Lung (tissue), 11 donors: ENCODE measurements at regions not wholly inside any gene's neighbourhood (a gene's known extent, or its start where the extent isn't known, plus 50 kb on each side); places are given as distances from the start of the nearest gene placed in this dataset.
A peak's percentile ranks its signal among the peaks of the same experiment; 100 is the strongest.

ENCODE experiments used
- ATAC-seq: fragments of 200-7000 bp; cut with Tn5 transposase; one replicate; pipeline ENCODE4 v1.9.1; 2020; ENCODE audit warnings: moderate number of reproducible peaks; ENCODE audit not compliant: insufficient read depth, low FRiP score
- DNase-seq, 3 donors: peaks; one replicate each; pipeline ENCODE4 v3.0.0-alpha.2; 2013 to 2017
- H3K27ac ChIP-seq, 2 donors: one replicate each; pipeline ENCODE4 v1.5.1; 2013; ENCODE audit warnings: mild to moderate bottlenecking in 2 of 2, moderate library complexity in 2 of 2, control low read depth in 1 of 2, inconsistent platforms in 1 of 2, low read depth in 1 of 2, low read length in 1 of 2
- H3K27me3 ChIP-seq, 3 donors: one replicate each; pipeline ENCODE4 v1.5.1; 2013; ENCODE audit warnings: low read length in 2 of 3; ENCODE audit not compliant: control insufficient read depth in 3 of 3, insufficient read depth in 3 of 3
- H3K36me3 ChIP-seq, 4 donors: one replicate each; pipeline ENCODE4 v1.5.1; 2013; ENCODE audit warnings: low read length in 4 of 4, mild to moderate bottlenecking in 1 of 4, moderate library complexity in 1 of 4; ENCODE audit not compliant: control insufficient read depth in 4 of 4, insufficient read depth in 4 of 4
- H3K4me1 ChIP-seq, 5 donors: one replicate each; pipeline ENCODE4 v1.5.1; 2013; ENCODE audit warnings: low read length in 5 of 5, mild to moderate bottlenecking in 2 of 5, moderate library complexity in 1 of 5; ENCODE audit not compliant: control insufficient read depth in 5 of 5, insufficient read depth in 5 of 5
- H3K4me3 ChIP-seq: one replicate; pipeline ENCODE4 v1.5.1; 2013; ENCODE audit warnings: mild to moderate bottlenecking, control low read depth, moderate library complexity
- H3K9ac ChIP-seq, 2 donors: one replicate each; pipeline ENCODE4 v1.5.1; 2013; ENCODE audit warnings: low read length in 2 of 2, control low read depth in 1 of 2; ENCODE audit not compliant: insufficient read depth in 1 of 2
- H3K9me3 ChIP-seq, 4 donors: one replicate each; pipeline ENCODE4 v1.5.1; 2013; ENCODE audit warnings: low read length in 3 of 4, mild to moderate bottlenecking in 1 of 4, moderate library complexity in 1 of 4; ENCODE audit not compliant: control insufficient read depth in 4 of 4, insufficient read depth in 3 of 4
- CTCF ChIP-seq: IDR thresholded peaks from 2 replicates; pipeline ENCODE4 v1.5.1; 2012; ENCODE audit warnings: mild to moderate bottlenecking; ENCODE audit errors: control extremely low read depth, extremely low read depth
- WGBS, 2 donors: extraction: QIAGEN DNeasy Blood & Tissue Kit; methylation state at CpG; one replicate each; pipeline ENCODE4 v1.1.7; 2013; 5-methylcytosine and 5-hydroxymethylcytosine counted together
- donor health status: control.
- donor health status: control.
- donor health status: Bipolar disorder and iron deficiency.
- donor health status: healthy.
- donor health status: DM: yes; HTN: yes; CAD: no.

- no peak overlapping the region for H3K9ac ChIP-seq
- WGBS, 2 donors, result 92 to 95% methylated on average over 6 of the region's 6 CpGs
- no peaks in the 10 kb centered on the region for H3K27me3 ChIP-seq
- H3K9me3 ChIP-seq, result peaks cover 0 to 10% (median 2%) of the 10 kb centered on the region in 4 donors
- no peak for TF ChIP-seq CTCF
- H3K4me3 ChIP-seq, result no peak overlapping the region
- DNase-seq (no peak), ATAC-seq (no peak)
- peaks cover 0 to 8% (median 0%) of the 10 kb centered on the region in 5 donors for H3K4me1 ChIP-seq
- H3K27ac ChIP-seq, result no peak overlapping the region
- H3K36me3 ChIP-seq, result no peaks in the 10 kb centered on the region
Observed at GRCh38 chr2:12890481-12890991, 173.8 kb downstream of the TRIB2 start.

- H3K9ac ChIP-seq, result no peak overlapping the region
- no peaks in the 10 kb centered on the region for H3K27me3 ChIP-seq
- H3K4me3 ChIP-seq, result no peak overlapping the region
- no peaks in the 10 kb centered on the region for H3K36me3 ChIP-seq
- DNase-seq (no peak), ATAC-seq (no peak)
- H3K27ac ChIP-seq, result no peak overlapping the region
- H3K4me1 ChIP-seq, result peaks cover 0 to 4% (median 0%) of the 10 kb centered on the region in 5 donors
- H3K9me3 ChIP-seq, result peaks cover 0 to 10% (median 3%) of the 10 kb centered on the region in 4 donors
- WGBS, 2 donors, result 80 to 86% methylated on average over 2 of the region's 2 CpGs
- TF ChIP-seq CTCF, result no peak
Observed at GRCh38 chr2:12895017-12895416, 178.3 kb downstream of the TRIB2 start.

GRCh38 chr2:12896318-12896982 is 179.7 kb downstream of the TRIB2 start:
- Histone ChIP-seq H3K27me3 (no peaks in the 10 kb centered on the region), H3K4me1 (peaks cover 0 to 4% (median 0%) of the 10 kb centered on the region in 5 donors), H3K27ac (no peak overlapping the region), H3K9me3 (peaks cover 0 to 10% (median 3%) of the 10 kb centered on the region in 4 donors), H3K36me3 (no peaks in the 10 kb centered on the region), H3K4me3 (no peak overlapping the region), H3K9ac (no peak overlapping the region)
- peak in 2 of 3 donors; percentile 48 to 73 for DNase-seq
- no peak for ATAC-seq
- TF ChIP-seq CTCF, result no peak
- WGBS, 2 donors, result 63 to 68% methylated on average over 4 of the region's 4 CpGs
